ENCODE measurements at regions not wholly inside any gene's neighbourhood (a gene's known extent, or its start where the extent isn't known, plus 50 kb on each side); places are given as distances from the start of the nearest gene placed in this dataset.

GRCh38 chr12:131609762-131610161 lies 101.1 kb upstream of the SFSWAP start:
- DNase-seq, result no peak

GRCh38 chr12:131610181-131610580 lies 100.7 kb upstream of the SFSWAP start:
- DNase-seq, result no peak

GRCh38 chr12:131610891-131611290 lies 100.0 kb upstream of the SFSWAP start:
- DNase-seq, result no peak

- no peak for DNase-seq
Measured at GRCh38 chr12:131611416-131612091, 99.3 kb upstream of the SFSWAP start.

- DNase-seq, result no peak
Measured at GRCh38 chr12:131612092-131612755, 98.7 kb upstream of the SFSWAP start.

- DNase-seq, result peak in 1 of 56 donors; percentile 14
Measured at GRCh38 chr12:131613186-131613585, 97.7 kb upstream of the SFSWAP start.

- DNase-seq, result peak in 13 of 56 donors; percentile 15 to 54 (median 30)
Measured at GRCh38 chr12:131613678-131614077, 97.2 kb upstream of the SFSWAP start.

GRCh38 chr12:131615326-131616042 lies 95.4 kb upstream of the SFSWAP start:
- DNase-seq, result no peak

DNA sequence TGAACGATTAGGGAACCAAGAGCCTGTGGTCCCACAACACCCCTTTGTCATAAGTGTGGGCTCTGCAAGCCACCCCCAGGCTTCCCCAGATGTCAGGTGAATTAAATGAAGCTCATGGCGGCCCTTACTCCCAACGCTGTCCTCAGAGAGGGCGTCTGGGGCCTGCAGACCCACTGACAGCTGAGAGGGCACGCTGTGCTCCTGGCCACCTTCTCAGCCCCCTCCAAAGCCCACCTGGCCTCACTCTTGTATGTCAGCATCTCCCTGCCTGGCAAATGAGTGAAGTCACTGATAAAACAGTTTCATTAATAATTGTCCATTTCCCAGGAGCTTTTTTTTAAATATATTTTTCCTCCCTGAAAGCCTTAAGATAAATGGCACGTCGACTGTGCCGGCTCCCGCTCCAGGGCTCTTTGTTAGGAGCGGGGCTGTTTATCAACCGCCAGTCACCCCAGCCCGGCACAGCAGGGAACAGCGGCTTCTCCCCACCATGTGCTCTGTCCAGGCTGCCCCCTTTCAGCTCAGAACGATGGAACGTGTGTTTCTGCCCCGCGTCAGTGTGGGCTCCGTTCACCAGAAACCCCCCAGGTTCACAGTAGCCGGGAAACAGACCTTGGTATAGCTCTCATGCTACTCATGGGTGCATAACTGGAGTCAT lies 94.7 kb upstream of the SFSWAP start:
- DNase-seq, result peak in 1 of 56 donors; percentile 35

GRCh38 chr12:131616738-131617137 lies 94.2 kb upstream of the SFSWAP start:
- no peak for DNase-seq

DNA sequence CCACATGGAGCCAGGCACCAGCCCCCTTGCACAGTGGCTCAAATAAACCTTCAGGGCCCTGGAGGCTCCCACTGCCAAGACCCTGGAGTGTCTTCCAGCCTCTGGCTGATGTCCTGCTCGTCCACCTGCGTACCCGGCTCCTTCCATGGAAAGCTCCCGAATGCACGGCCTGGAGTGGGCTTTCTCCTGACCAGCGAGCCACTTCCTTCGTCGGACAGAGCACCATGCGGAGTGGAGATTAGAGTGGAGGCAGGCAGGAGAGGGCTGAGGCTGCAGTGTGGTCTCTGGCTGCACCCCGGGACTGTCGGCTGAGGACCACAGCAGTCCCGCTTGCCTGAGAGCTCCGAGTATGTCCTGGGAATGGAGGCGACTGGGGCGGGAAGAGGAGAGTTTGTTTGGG lies 93.7 kb upstream of the SFSWAP start:
- no peak for DNase-seq

DNA sequence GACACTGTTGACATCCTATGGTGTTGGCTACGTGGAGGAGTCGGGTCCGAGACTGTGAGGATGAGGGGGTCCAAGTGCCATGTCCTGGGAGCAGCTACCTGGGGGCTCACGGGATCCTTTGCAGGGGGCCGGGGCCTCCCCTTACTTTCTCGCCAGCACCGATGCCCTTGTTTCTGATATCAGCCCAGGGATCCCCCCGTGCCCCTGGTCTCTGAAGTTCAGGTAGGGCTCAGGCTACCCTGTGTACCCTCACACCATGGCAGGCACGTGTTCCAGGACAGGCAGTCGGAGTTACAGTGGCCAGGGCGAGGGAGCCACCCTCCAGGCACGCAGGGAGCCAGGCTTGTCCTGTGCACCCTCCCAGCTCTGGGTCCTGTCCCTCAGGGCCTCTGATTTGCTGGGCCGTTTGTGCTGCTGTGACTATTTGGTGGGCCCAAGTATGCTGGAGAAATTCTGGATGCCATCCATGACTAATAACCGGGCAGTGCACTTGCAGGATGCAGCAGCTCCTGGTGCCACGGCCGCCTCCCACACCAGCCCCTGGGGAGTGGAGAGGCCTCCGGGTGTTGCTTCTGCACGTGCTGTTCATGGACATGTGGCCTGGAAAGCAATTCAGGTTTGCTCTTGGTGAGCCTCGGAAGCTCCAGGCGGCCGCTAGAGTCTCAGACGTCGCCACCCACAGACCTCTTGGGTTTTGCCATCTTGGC lies 93.1 kb upstream of the SFSWAP start:
- no peak for DNase-seq

DNA sequence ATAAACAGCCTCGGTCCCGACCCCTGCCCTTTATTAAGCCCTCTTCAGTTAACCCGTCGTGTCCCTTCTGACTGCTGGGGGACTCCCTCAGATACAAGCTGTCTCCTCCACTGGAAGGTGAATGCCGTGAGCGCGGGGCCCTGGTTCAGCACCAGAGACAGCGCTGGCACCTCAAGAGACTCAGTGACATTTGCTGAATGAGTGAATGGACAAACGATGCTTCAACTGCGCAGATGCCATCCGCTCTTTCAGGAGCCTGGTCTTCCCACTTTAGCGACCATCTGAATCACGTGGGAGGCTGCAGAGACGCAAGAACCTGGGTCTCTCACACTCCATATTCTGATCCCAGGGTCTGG lies 92.6 kb upstream of the SFSWAP start:
- no peak for DNase-seq

GRCh38 chr12:131618701-131619100 lies 92.2 kb upstream of the SFSWAP start:
- DNase-seq, result no peak

DNA sequence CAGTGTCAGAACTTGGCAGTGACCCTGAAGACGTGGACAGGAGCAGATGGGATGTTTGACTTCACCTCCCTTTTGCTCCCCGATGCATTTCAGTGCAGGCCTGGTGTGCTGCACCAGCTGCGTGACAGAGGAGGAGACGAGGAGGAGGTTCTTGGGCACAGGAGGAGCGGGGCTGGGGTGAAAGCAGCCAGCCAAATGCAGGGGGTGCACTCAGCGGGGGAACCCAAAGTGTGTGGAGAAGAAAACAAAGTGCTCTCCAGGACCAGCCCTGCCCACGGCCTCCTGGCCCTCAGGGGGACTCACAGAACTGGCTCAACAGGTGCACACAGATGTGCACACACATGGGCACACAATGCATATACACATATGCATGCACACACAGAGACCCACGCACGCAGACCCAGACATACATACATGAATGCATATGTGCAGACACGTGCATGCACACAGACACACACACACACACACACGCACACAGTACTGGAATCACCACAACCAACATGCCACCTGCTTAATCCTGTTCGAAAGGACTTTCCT lies 91.7 kb upstream of the SFSWAP start:
- DNase-seq, result no peak

GRCh38 chr12:131619736-131620506 lies 91.0 kb upstream of the SFSWAP start:
- DNase-seq, result no peak

DNA sequence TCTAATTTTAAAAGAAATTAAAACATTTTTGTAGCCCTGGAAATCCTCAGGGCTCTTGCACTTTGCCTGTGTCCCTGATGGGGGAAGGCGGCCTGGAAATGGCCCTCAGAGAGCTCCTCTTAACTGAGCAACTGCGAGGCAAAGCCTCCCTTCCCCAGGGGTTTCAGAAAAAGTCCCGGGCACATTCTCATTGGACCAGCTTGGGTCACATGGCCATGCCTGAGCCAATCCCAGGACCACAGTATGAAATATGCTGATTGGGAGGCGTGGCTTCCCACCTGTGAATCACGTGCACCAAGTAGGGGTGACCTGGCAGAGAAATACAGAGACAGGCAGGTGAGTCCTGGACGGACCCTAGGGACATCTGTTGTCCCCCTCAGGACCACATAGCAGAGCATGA lies 90.4 kb upstream of the SFSWAP start:
- peak in 2 of 56 donors; percentile 48 to 66 for DNase-seq

DNA sequence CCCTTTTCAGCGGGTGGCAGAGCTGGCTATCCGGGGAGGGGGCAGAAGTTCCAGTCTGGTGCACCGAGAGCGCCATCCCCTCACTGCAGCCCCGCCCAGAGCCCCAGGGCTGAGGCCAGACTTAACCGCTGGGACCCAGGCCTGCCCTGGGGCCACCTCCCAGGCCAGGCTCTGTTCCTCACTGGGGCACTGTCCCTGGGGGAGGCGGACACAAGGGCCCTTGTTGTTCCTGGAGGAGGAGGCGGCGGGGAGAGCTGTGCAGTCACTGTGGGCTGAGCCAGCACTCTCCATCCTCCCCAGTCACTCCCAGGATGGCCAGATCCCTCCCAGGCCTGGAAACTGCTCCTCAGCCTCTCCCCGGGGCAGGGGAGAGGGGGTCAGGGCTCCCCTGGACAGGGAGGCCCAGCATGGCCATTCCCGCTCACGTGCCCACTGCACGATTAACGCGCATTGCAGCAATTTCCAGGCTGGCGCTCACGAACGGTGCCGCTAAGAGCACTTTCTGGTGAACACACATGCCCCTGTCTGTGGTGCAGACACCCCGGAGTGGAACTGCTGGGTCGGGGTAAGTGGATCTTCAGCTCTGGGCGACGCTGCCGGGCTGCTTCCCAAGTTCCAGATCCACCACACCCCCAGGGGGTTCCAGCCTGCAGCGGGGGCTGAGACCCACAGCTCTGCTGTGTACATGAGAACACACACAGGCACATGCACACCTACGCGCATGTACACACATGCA lies 89.8 kb upstream of the SFSWAP start:
- DNase-seq, result peak in 54 of 56 donors; percentile 22 to 92 (median 76)

- peak in 54 of 56 donors; percentile 42 to 97 (median 88) for DNase-seq
Measured at GRCh38 chr12:131621701-131622421, 89.0 kb upstream of the SFSWAP start.
